GM18511 (cell line): ENCODE measurements at regions not wholly inside any gene's neighbourhood (a gene's known extent, or its start where the extent isn't known, plus 50 kb on each side); places are given as distances from the start of the nearest gene placed in this dataset.
A peak's percentile ranks its signal among the peaks of the same experiment; 100 is the strongest.
"Not testable (repeated sequence)": the region's sequence is repeated elsewhere in the genome, so short reads cannot be mapped to it uniquely, and the experiment has no call there.

Source experiments
- ATAC-seq: cut with Tn5 transposase; IDR thresholded peaks from one replicate; pipeline ENCODE4 v1.9.1; 2021; ENCODE audit warnings: mild to moderate bottlenecking, moderate library complexity; ENCODE audit not compliant: unreplicated experiment

DNA sequence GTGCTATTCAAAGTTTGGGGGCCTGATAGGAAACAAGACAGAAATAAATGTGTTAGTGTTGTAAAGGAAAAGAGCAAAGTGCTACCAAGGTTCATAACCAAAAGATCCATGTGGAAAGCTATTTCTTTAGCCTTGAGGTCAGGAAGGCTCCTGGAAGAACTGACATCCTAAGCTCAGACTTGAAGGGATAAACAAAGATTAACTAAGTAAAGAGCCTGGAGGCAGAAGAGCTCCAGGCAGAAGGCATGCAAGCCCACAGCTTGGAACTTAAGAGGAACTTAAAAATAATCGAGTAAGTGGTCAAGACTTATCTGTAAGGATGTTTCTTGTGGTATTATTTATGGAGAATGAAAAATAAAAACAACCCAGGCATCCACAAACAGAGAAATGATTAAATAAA is 245.0 kb upstream of the MGAT5 start:
- no peak for ATAC-seq

DNA sequence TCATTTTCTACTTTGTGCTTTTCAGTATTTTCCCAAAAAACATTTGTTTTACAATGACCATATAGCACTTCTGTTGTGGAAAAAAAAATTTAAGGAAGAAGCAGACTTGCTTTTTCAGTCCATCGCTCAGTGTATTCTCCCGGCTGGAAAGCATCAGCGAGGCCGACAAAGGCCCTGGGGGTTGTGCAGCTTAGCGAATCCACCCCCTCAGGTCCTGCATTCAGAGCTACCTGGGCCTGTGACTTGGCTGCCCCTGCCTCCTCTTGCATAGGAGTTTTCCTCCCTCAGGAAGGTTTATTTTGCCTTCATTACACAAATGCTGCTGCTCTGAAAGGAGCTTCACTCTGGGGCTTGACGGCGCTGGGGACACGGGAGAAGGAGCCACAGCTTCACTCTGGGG is 244.4 kb upstream of the MGAT5 start:
- ATAC-seq = no peak

- ATAC-seq = not testable (repeated sequence)
Observed at GRCh38 chr2:134009906-134010305, 244.0 kb upstream of the MGAT5 start.

- ATAC-seq = no peak
Observed at GRCh38 chr2:134011936-134012586, 241.8 kb upstream of the MGAT5 start.

GRCh38 chr2:134014196-134014960 is 239.5 kb upstream of the MGAT5 start:
- ATAC-seq = no peak

GRCh38 chr2:134019871-134020270 is 234.0 kb upstream of the MGAT5 start:
- ATAC-seq = no peak

DNA sequence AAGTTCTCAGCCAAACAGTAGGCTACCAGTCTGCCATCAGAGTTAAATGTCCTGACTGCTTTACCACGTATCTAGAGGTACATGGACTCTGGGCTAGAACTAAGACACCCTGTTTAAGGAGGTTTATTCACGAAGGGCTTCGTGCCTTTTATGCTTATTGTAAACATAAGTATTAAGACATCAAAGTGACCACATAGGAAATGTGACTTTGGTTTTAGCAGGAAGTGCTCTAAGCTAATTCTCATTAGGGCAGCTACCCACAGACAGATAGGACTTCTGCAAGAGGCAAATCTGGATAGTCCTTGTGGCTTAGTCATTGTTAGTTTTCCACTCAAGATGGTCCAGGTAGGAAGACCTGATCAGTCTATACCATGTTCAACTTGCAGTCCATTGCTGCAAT is 233.3 kb upstream of the MGAT5 start:
- peak; percentile 32 for ATAC-seq

DNA sequence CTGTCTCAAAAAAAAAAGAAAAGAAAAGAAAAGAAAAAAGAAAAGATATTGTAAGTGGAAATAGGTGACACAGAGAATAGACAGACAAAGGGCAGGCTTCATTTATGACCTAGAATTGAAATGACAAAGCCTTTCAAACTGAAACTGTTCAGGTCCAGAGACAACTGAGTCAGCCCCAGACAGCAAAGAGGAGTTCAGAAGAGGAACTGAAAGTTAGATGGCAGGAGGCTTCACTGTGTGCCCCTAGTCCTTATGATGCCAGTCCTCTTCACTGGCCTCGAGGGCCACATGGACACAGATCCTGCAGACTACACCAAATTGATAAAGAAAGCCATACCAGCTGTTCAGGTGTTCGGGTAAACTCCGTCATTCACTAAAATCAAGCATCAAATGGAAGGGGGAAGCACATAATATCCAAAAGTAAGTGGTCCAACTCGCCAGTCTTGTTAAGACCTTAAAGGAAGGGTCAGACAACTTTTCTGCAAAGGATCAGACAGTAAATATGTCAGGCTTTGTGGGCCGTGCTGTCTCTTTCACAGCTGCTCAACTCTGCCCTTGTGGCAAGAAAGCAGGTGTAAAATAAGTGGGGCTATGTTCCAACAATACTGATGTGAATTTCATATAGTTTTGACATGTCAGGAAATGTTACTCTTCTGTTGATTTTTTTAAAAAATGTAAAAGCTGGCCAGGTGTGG is 231.9 kb upstream of the MGAT5 start:
- peak; percentile 97 for ATAC-seq

- no peak for ATAC-seq
Observed at GRCh38 chr2:134023854-134024253, 230.0 kb upstream of the MGAT5 start.

DNA sequence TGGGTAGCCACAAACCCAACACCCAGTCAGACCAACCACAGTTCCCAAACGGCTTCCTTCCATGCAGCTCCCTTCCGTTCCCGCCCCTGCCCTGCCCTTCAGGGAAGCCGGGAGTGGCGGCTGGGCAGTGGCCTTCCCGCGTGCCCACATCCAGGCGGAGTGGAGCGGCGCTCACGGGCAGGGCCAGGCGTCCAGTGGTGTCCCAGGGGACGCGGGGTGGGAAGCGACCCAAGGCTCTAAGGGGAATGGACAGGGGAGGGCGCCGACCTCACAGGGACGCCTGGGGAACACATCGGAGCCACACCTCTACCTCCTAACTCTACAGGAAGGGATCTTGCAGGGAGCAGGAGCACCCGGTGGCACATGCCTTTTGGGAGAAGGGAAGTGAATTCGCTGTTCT is 225.9 kb upstream of the MGAT5 start:
- no peak for ATAC-seq

- ATAC-seq = no peak
Observed at GRCh38 chr2:134029418-134029817, 224.5 kb upstream of the MGAT5 start.

GRCh38 chr2:134031539-134031938 is 222.3 kb upstream of the MGAT5 start:
- no peak for ATAC-seq

- ATAC-seq = no peak
Observed at GRCh38 chr2:134035605-134036370, 218.1 kb upstream of the MGAT5 start.

- peak; percentile 70 for ATAC-seq
Observed at GRCh38 chr2:134039912-134040581, 213.8 kb upstream of the MGAT5 start.

DNA sequence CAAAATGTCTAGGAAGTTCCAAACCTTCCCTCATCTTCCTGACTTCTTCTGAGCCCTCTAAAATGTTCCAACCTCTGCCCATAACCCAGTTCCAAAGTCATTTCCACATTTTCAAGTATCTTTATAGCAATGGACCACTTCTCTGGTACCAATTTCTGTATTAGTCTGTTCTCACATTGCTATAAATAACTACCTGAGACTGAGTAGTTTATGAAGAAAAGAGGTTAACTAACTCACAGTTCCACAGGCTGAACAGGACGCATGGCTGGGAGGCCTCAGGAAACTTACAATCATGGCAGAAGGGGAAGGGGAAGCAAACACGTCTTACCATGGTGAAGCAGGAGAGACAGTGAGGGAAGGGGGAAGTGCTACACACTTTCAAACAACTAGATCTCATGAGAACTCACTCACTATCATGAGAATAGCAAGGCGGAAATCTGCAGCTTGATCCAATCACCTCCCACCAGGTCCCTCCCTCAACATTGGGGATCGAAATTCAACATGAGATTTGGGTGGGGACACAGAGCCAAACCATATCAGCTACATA is 213.2 kb upstream of the MGAT5 start:
- peak; percentile 47 for ATAC-seq

- no peak for ATAC-seq
Observed at GRCh38 chr2:134041877-134042276, 212.0 kb upstream of the MGAT5 start.

- ATAC-seq = not testable (repeated sequence)
Observed at GRCh38 chr2:134043028-134043427, 210.8 kb upstream of the MGAT5 start.

- ATAC-seq = no peak
Observed at GRCh38 chr2:134052173-134052572, 201.7 kb upstream of the MGAT5 start.

- ATAC-seq = no peak
Observed at GRCh38 chr2:134056173-134056572, 197.7 kb upstream of the MGAT5 start.

GRCh38 chr2:134061066-134061465 is 192.8 kb upstream of the MGAT5 start:
- ATAC-seq = not testable (repeated sequence)
